GM18502 (cell line): ENCODE measurements at regions not wholly inside any gene's neighbourhood (a gene's known extent, or its start where the extent isn't known, plus 50 kb on each side); places are given as distances from the start of the nearest gene placed in this dataset.

Experiments
- ATAC-seq: cut with Tn5 transposase; IDR thresholded peaks from one replicate; pipeline ENCODE4 v1.9.1; 2021; ENCODE audit warnings: mild to moderate bottlenecking; ENCODE audit not compliant: unreplicated experiment, poor library complexity

DNA sequence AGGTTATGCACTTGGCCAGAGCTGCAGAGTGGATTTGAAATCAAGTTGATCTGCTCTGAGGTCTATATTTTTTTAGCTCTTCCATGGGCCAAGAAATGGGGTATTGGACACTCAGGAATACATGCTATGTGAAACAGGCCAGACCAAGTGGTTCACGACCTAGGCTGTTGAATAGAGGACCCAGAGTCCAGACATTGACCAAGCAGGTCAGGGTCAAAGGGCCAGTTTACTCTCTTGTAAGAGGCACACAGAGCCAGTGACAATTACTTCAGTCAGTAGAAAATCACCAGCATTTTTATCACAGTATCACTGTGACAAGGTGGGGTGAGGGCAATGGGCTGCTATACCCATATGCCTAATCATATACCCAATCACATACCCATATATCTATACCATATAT, 320.6 kb upstream of the RORA start:
- no peak for ATAC-seq

- ATAC-seq: no peak
Measured at GRCh38 chr15:61545763-61546162, 316.7 kb upstream of the RORA start.

- no peak for ATAC-seq
Measured at GRCh38 chr15:61541516-61541915, 312.4 kb upstream of the RORA start.

GRCh38 chr15:61537337-61537736, 308.2 kb upstream of the RORA start:
- no peak for ATAC-seq

- ATAC-seq: no peak
Measured at GRCh38 chr15:61534986-61535385, 305.9 kb upstream of the RORA start.

- no peak for ATAC-seq
Measured at GRCh38 chr15:61530769-61531168, 301.7 kb upstream of the RORA start.

- ATAC-seq: no peak
Measured at GRCh38 chr15:61528581-61528910, 299.4 kb upstream of the RORA start.

DNA sequence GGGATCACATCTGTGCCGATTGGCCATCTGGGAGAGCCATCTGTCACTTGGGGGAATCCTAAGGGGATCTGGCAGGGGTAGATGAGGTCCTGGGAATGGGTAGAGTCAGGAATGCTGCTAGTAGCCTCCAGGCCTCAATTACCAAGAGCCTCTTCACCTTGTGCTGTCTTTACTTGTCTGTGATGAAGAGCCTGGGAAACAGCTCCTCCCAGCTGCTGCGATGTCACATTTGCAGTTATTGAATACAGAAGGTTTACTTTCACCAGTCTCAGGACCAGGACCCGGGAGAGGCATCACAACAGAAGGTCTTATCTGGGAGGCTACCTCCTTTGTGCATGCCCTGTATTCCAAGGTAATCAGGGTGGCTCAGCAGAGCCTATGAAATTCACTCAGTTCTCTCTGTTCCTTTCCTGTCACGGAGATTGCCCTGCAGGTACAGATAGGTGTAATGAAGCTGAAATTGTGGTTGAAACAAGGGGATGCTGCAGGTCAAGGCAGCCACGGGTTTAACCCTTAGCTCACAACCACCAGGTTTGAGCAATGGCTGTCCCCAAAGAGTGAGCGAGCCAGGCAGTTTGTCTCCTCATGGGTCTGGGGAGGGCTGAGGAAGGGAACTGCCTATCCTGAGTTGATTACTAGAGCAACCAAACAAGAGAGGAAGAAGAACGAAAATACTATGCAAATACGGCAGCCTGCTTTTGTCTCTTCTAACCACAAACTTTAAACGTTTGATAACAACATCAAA, 298.9 kb upstream of the RORA start:
- no peak for ATAC-seq

DNA sequence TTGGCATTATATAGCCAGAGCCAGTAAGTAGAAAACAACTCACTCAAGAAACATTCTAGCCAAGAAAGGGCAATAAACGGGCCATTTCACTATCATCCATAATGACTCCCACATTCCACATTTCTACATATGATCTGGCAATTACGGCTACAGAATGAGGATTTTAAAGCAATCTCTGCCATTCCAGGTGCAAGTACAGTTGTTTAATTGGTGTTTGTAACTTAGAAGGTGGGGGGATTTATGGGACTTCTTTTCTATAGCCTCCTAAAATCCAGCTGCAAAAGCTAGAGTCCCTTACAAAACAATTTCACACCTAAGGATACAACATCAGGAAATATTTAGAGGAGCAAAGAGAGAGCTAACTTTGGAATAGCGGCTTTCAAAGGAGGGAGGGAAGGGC, 295.4 kb upstream of the RORA start:
- no peak for ATAC-seq

GRCh38 chr15:61524086-61524485, 295.0 kb upstream of the RORA start:
- ATAC-seq: no peak

DNA sequence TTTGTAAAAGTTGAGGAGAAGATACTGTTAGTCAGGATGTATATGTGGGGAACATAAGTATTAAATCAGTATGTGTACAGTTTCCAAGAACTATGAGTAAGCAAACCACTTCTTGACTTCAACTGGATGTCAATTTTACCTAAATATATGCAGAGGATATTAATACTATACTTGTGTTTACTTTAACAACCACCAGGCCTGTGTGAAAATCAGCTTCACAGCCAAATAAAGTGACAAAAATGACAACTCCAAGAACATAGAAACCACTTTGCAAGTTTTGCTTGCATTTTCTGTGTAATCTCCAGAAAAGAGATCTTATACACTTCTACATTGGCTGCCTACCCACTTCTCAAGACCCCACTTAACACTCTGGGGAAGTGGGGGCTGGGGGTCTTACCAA, 293.3 kb upstream of the RORA start:
- ATAC-seq: no peak

DNA sequence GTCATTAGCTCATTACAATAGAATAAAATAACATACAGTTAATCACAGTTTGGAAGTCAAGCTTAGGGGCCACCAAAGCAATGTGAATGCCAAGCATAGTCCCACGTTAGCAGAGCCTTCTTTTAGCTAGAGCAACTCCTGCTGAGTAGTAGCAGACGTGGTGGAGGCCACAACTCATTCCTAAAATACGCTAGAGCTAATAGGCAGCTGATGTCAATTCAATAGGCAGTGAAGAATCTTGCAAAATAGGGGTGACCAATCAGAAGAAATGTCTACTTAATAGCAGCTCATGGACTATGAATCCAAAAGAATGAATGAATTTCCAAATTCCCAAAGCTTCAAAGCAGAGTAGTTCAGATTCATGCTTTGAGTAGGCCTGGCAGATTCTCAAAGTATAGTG, 292.9 kb upstream of the RORA start:
- no peak for ATAC-seq

GRCh38 chr15:61519296-61519695, 290.2 kb upstream of the RORA start:
- no peak for ATAC-seq

DNA sequence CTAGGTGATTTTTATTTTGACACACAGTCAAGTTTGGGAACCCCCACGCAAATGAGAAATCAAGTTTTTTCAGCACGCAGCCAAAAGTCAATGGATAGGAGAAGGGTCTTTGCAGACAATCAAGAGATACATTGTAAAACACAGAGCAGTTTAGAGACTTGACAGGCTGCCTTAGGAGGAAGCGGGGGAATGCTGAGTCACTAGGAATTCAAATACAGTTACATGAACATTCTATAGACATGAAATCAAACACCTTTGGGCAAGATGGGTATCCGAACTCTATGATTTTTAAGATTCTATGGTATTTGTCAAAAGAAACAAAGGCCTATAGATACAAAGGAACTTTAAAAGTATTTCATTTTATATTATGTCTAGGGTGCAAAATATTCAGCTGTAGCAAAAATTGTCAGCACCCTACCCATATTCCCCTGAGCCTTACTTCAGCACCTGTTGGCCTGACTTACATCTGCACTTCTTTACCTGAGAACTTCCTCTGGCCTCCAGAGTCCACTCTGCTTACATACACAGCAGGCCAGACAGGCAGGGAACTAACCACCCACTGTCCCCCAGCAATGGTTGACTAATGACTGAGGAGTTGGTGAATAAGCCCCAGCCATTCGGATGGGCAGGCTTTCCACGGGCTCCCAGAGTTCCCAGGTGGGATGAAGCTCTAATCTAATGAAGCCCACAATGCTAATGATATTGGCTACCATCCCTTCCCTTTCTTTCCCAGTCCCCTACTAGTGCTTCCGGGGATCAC, 289.3 kb upstream of the RORA start:
- no peak for ATAC-seq

DNA sequence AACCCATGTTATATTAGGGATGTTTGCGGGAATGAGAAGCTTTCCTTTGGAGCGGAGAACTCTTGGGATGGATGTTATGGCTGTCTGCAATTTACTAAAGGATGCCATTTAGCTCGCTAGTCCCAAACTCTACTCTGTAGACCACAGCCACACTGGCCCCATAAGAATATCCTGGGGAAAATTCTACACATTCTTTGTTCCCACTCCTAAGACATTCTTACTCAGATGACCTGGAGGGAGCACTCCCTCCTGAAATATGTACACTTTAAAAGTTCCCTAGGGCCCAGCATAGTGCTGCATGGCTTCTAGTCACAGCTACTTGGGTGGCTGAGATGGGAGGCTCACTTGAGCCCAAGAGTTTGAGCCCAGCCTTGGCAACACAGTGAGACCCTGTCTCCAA, 288.7 kb upstream of the RORA start:
- ATAC-seq: no peak

DNA sequence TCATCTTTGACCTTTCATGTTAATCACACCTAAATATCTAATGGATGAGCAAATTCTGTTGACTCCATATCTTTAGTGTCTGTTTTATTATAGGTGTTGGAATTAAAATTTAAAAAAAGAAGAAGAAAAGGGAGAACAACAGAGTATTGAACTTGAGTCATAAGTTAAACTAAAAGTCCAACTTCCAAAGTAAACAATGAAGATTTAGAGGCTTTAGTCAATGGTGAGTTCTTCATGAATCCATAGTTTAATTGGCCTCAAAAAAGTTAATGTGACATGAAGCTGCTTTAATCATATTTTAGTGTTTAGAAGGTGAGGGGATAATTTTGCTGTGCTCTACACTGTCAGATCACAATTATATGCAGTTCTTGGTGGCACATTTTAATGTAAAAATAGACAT, 288.2 kb upstream of the RORA start:
- no peak for ATAC-seq

GRCh38 chr15:61511756-61512155, 282.7 kb upstream of the RORA start:
- ATAC-seq: no peak

DNA sequence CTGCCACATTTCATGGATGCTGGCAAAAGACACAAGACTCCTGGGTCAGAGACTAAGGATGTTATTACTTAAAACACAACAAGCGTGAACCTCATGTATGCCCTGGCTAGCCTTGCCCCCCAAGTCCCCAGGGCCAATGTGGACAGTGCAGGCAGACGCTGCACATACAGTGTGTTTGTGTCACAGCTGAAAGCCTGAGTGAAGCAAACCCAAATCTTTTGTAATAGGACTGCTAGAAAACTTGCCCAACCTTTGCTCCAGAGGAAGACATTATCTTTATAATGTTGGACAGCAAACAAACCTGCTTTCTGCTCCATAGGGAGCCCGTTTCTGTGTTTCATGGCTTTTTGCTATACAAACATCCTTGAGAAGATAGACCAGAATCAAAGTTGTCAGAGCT, 282.0 kb upstream of the RORA start:
- no peak for ATAC-seq

DNA sequence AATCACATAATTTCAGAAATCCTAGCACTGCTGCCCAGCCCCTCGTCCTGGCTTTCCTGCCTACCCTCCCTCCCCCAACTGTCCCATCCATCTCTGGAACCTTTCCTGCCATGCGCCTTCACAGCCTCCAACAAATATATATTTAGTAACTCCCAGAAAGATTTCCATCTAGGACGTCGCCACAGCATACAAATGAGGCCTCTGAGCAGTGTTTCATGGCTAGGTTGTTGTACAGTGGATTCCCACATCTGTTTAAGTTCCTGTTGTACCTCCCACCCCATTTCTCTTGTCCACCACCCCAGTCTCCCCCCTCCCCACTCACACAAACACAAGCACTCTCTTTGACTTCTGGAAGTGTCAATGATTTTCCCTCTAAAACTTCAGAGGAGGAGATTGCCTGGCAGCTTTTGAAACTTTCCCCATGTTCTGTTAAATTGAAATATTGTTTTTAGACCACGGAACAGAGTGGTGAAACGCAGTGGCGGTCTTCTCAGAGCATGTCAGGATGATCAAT, 280.3 kb upstream of the RORA start:
- no peak for ATAC-seq

GRCh38 chr15:61503383-61503969, 274.4 kb upstream of the RORA start:
- ATAC-seq: no peak

GRCh38 chr15:61501815-61502389, 272.8 kb upstream of the RORA start:
- no peak for ATAC-seq
